ENCODE measurements at regions not wholly inside any gene's neighbourhood (a gene's known extent, or its start where the extent isn't known, plus 50 kb on each side); places are given as distances from the start of the nearest gene placed in this dataset.

- CTCF ChIA-PET: no interaction called here
Observed at GRCh38 chr20:63123331-63123741, 92.6 kb downstream of the YTHDF1 start.

DNA sequence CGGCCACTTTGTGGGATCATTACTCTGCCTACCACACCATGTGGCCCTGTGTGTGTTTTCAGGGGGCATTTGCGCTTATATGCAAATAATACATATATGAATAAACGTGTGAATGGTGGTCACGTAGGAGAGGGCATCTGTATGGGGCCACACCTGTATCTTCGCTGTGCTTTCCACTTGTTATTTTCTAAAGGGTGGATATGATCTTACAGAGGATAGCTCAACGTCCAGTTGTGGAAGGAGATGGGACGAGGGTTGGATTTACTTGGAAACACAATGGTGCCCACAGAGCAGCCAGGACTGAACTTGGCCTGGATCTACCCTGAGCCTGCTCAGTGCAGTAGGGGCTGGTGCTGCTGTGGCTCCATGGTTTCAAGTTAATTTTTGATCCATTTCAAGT, 93.3 kb downstream of the YTHDF1 start:
- Histone ChIP-seq H3K4me3 (ENCODE audit: control insufficient read depth in 1 of 7, extremely low read depth in 1 of 7, insufficient read depth in 4 of 7, low read depth in 2 of 7, low read length in 6 of 7) (no peak overlapping the region), H3K27me3 (replicated peaks in 2 of 5; ENCODE audit: control insufficient read depth in 4 of 5, insufficient read depth in 5 of 5, low read length in 4 of 5) (peaks cover 0 to 63% (median 2%) of the 10 kb centered on the region in 5 experiments), H3K27ac (ENCODE audit: insufficient read depth in 1 of 2, low read depth in 1 of 2, low read length in 2 of 2, poor library complexity in 1 of 2, severe bottlenecking in 2 of 2) (no peak overlapping the region), H3K4me1 (ENCODE audit: control extremely low read depth in 1 of 4, control insufficient read depth in 4 of 4, insufficient read depth in 4 of 4, low read length in 3 of 4) (no peaks in the 10 kb centered on the region), H3K36me3 (ENCODE audit: control insufficient read depth in 4 of 4, insufficient read depth in 4 of 4, low read length in 3 of 4) (no peaks in the 10 kb centered on the region), H3K9me3 (ENCODE audit: control extremely low read depth in 1 of 5, control insufficient read depth in 4 of 5, insufficient read depth in 2 of 5, low read depth in 1 of 5, low read length in 4 of 5) (peaks cover 0 to 5% (median 0%) of the 10 kb centered on the region in 5 experiments)
- POLR2A ChIA-PET: no interaction called here
- 86% methylated on average over 4 of the region's 7 CpGs for WGBS (ENCODE audit: insufficient coverage)
- no peak for DNase-seq
- CTCF ChIA-PET: no interaction called here

More at GRCh38 chr20:63123331-63123741, 92.6 kb downstream of the YTHDF1 start:
- POLR2A ChIA-PET: no interaction called here
- Histone ChIP-seq H3K4me1 (ENCODE audit: control extremely low read depth in 1 of 4, control insufficient read depth in 4 of 4, insufficient read depth in 4 of 4, low read length in 3 of 4) (no peaks in the 10 kb centered on the region), H3K9me3 (ENCODE audit: control extremely low read depth in 1 of 5, control insufficient read depth in 4 of 5, insufficient read depth in 2 of 5, low read depth in 1 of 5, low read length in 4 of 5) (peaks cover 0 to 5% (median 0%) of the 10 kb centered on the region in 5 experiments), H3K4me3 (ENCODE audit: control insufficient read depth in 1 of 7, extremely low read depth in 1 of 7, insufficient read depth in 4 of 7, low read depth in 2 of 7, low read length in 6 of 7) (no peak overlapping the region), H3K36me3 (ENCODE audit: control insufficient read depth in 4 of 4, insufficient read depth in 4 of 4, low read length in 3 of 4) (no peaks in the 10 kb centered on the region), H3K27me3 (replicated peaks in 2 of 5; ENCODE audit: control insufficient read depth in 4 of 5, insufficient read depth in 5 of 5, low read length in 4 of 5) (peaks cover 0 to 63% (median 2%) of the 10 kb centered on the region in 5 experiments), H3K27ac (ENCODE audit: insufficient read depth in 1 of 2, low read depth in 1 of 2, low read length in 2 of 2, poor library complexity in 1 of 2, severe bottlenecking in 2 of 2) (no peak overlapping the region)
- no peak for DNase-seq
- 97% methylated on average over 21 of the region's 21 CpGs for WGBS (ENCODE audit: insufficient coverage)

- H3K36me3 ChIP-seq (ENCODE audit: control insufficient read depth in 4 of 4, insufficient read depth in 4 of 4, low read length in 3 of 4): no peaks in the 10 kb centered on the region
- no peak overlapping the region for H3K27ac ChIP-seq (ENCODE audit: insufficient read depth in 1 of 2, low read depth in 1 of 2, low read length in 2 of 2, poor library complexity in 1 of 2, severe bottlenecking in 2 of 2)
- ChIA-PET CTCF (no interaction called here), POLR2A (no interaction called here)
- peaks cover 0 to 66% (median 2%) of the 10 kb centered on the region in 5 experiments for H3K27me3 ChIP-seq (replicated peaks in 2 of 5; ENCODE audit: control insufficient read depth in 4 of 5, insufficient read depth in 5 of 5, low read length in 4 of 5)
- H3K9me3 ChIP-seq (ENCODE audit: control extremely low read depth in 1 of 5, control insufficient read depth in 4 of 5, insufficient read depth in 2 of 5, low read depth in 1 of 5, low read length in 4 of 5): peaks cover 0 to 5% (median 0%) of the 10 kb centered on the region in 5 experiments
- no peak for DNase-seq
- 93% methylated on average over 23 of the region's 23 CpGs for WGBS (ENCODE audit: insufficient coverage)
- no peaks in the 10 kb centered on the region for H3K4me1 ChIP-seq (ENCODE audit: control extremely low read depth in 1 of 4, control insufficient read depth in 4 of 4, insufficient read depth in 4 of 4, low read length in 3 of 4)
- no peak overlapping the region for H3K4me3 ChIP-seq (ENCODE audit: control insufficient read depth in 1 of 7, extremely low read depth in 1 of 7, insufficient read depth in 4 of 7, low read depth in 2 of 7, low read length in 6 of 7)
Observed at GRCh38 chr20:63121749-63122405, 94.1 kb downstream of the YTHDF1 start.

DNA sequence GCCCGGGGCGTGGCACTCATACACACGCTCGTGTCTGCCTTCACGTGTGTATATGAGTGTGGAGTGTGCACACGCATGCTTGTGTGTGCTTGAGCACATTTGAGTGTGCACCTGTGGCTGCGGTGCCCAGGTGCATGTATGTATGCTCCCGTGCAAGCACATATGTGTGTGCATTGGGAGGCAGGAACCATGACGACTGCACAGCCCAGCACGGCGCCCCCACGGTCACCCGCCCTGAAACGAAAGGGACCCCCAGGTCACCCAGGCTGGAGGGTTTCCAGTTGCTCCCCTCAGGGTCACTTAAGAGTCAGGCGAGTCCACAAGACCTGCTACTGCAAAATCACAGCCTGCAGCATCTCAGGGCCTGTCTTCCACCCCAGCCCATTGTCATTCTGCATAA, 94.7 kb downstream of the YTHDF1 start:
- H3K4me1 ChIP-seq (ENCODE audit: control extremely low read depth in 1 of 4, control insufficient read depth in 4 of 4, insufficient read depth in 4 of 4, low read length in 3 of 4): no peaks in the 10 kb centered on the region
- no peak for DNase-seq
- peaks cover 0 to 5% (median 0%) of the 10 kb centered on the region in 5 experiments for H3K9me3 ChIP-seq (ENCODE audit: control extremely low read depth in 1 of 5, control insufficient read depth in 4 of 5, insufficient read depth in 2 of 5, low read depth in 1 of 5, low read length in 4 of 5)
- ChIA-PET CTCF (no interaction called here), POLR2A (no interaction called here)
- no peak overlapping the region for H3K27ac ChIP-seq (ENCODE audit: insufficient read depth in 1 of 2, low read depth in 1 of 2, low read length in 2 of 2, poor library complexity in 1 of 2, severe bottlenecking in 2 of 2)
- peaks cover 0 to 68% (median 4%) of the 10 kb centered on the region in 5 experiments for H3K27me3 ChIP-seq (replicated peaks in 2 of 5; ENCODE audit: control insufficient read depth in 4 of 5, insufficient read depth in 5 of 5, low read length in 4 of 5)
- no peaks in the 10 kb centered on the region for H3K36me3 ChIP-seq (ENCODE audit: control insufficient read depth in 4 of 4, insufficient read depth in 4 of 4, low read length in 3 of 4)
- 91% methylated on average over 14 of the region's 15 CpGs for WGBS (ENCODE audit: insufficient coverage)
- H3K4me3 ChIP-seq (ENCODE audit: control insufficient read depth in 1 of 7, extremely low read depth in 1 of 7, insufficient read depth in 4 of 7, low read depth in 2 of 7, low read length in 6 of 7): no peak overlapping the region

DNA sequence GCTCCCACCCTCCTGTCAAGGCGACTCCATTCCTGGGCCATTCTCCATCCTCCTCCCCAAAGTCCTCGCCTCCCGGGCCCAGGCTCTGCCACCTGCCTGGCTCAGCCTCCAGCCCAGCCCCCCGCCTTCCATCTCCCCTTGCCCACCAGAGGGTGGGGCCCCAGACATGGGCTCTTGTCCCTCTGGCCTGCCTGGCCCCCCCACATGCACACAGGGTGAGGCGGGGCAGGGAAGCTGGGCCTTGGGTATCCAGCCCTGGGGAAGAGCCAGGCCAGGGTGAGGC, 95.2 kb downstream of the YTHDF1 start:
- ChIA-PET POLR2A (no interaction called here), CTCF (no interaction called here)
- H3K36me3 ChIP-seq (ENCODE audit: control insufficient read depth in 4 of 4, insufficient read depth in 4 of 4, low read length in 3 of 4): no peaks in the 10 kb centered on the region
- no peaks in the 10 kb centered on the region for H3K4me1 ChIP-seq (ENCODE audit: control extremely low read depth in 1 of 4, control insufficient read depth in 4 of 4, insufficient read depth in 4 of 4, low read length in 3 of 4)
- no peak for DNase-seq
- peaks cover 0 to 5% (median 0%) of the 10 kb centered on the region in 5 experiments for H3K9me3 ChIP-seq (ENCODE audit: control extremely low read depth in 1 of 5, control insufficient read depth in 4 of 5, insufficient read depth in 2 of 5, low read depth in 1 of 5, low read length in 4 of 5)
- H3K27me3 ChIP-seq (replicated peaks in 2 of 5; ENCODE audit: control insufficient read depth in 4 of 5, insufficient read depth in 5 of 5, low read length in 4 of 5): peaks cover 0 to 68% (median 5%) of the 10 kb centered on the region in 5 experiments
- WGBS (ENCODE audit: insufficient coverage): 77% methylated on average over 4 of the region's 5 CpGs
- no peak overlapping the region for H3K4me3 ChIP-seq (ENCODE audit: control insufficient read depth in 1 of 7, extremely low read depth in 1 of 7, insufficient read depth in 4 of 7, low read depth in 2 of 7, low read length in 6 of 7)
- no peak overlapping the region for H3K27ac ChIP-seq (ENCODE audit: insufficient read depth in 1 of 2, low read depth in 1 of 2, low read length in 2 of 2, poor library complexity in 1 of 2, severe bottlenecking in 2 of 2)

- H3K9me3 ChIP-seq (ENCODE audit: control extremely low read depth in 1 of 5, control insufficient read depth in 4 of 5, insufficient read depth in 2 of 5, low read depth in 1 of 5, low read length in 4 of 5): peaks cover 0 to 5% (median 0%) of the 10 kb centered on the region in 5 experiments
Observed at GRCh38 chr20:63119963-63120807, 95.7 kb downstream of the YTHDF1 start.

More at GRCh38 chr20:63119963-63120807, 95.7 kb downstream of the YTHDF1 start:
- Histone ChIP-seq H3K27me3 (replicated peaks in 2 of 5; ENCODE audit: control insufficient read depth in 4 of 5, insufficient read depth in 5 of 5, low read length in 4 of 5) (peaks cover 0 to 68% (median 5%) of the 10 kb centered on the region in 5 experiments), H3K36me3 (ENCODE audit: control insufficient read depth in 4 of 4, insufficient read depth in 4 of 4, low read length in 3 of 4) (no peaks in the 10 kb centered on the region), H3K27ac (ENCODE audit: insufficient read depth in 1 of 2, low read depth in 1 of 2, low read length in 2 of 2, poor library complexity in 1 of 2, severe bottlenecking in 2 of 2) (no peak overlapping the region), H3K4me1 (ENCODE audit: control extremely low read depth in 1 of 4, control insufficient read depth in 4 of 4, insufficient read depth in 4 of 4, low read length in 3 of 4) (no peaks in the 10 kb centered on the region), H3K4me3 (ENCODE audit: control insufficient read depth in 1 of 7, extremely low read depth in 1 of 7, insufficient read depth in 4 of 7, low read depth in 2 of 7, low read length in 6 of 7) (no peak overlapping the region)
- 85% methylated on average over 18 of the region's 22 CpGs for whole genome bisulfite sequencing (ENCODE audit: insufficient coverage)
- ChIA-PET CTCF (no interaction called here), POLR2A (no interaction called here)
- DNase-seq: no peak

Measured in common myeloid progenitor, CD34-positive (primary cell).